IMR-90 (cell line): ENCODE measurements at regions not wholly inside any gene's neighbourhood (a gene's known extent, or its start where the extent isn't known, plus 50 kb on each side); places are given as distances from the start of the nearest gene placed in this dataset.
A peak's percentile ranks its signal among the peaks of the same experiment; 100 is the strongest.

ENCODE experiments used
- ATAC-seq: fragments of 200-7000 bp; cut with Tn5 transposase; 2 replicates; pipeline ENCODE4 v1.9.1; 2020; ENCODE audit warnings: low read depth, mild to moderate bottlenecking, moderate library complexity
- BruUV-seq: library from RNA; stranded (reverse); fragments of 400-500 nt; replicated peaks from 2 replicates; lab custom pipeline; 2021; lab: Mats Ljungman, UMichigan
- CTCF ChIA-PET: fragments of 300-600 bp; formaldehyde crosslinking; extraction: SDS; loops from one replicate; lab custom pipeline; 2021; ENCODE audit warnings: antibody characterized with exemption; lab: Yijun Ruan, JAX
- POLR2A ChIA-PET: fragments of 300-600 bp; sonication (Branson Sonifier 250); formaldehyde crosslinking; loops from one replicate; lab custom pipeline; 2022; ENCODE audit warnings: antibody characterized with exemption; ENCODE audit not compliant: unreplicated experiment; lab: Charles Lee
- DNase-seq: peaks from one replicate; pipeline ENCODE4 v3.0.0; 2013
- H2AFZ ChIP-seq: replicated peaks from 2 replicates; pipeline ENCODE3; 2013; ENCODE audit warnings: low read length, mild to moderate bottlenecking; ENCODE audit not compliant: poor library complexity
- H2AK5ac ChIP-seq: 2 replicates; pipeline ENCODE4 v1.6.1; 2013; ENCODE audit warnings: low read depth, low read length, inconsistent platforms
- H2AK9ac ChIP-seq: replicated peaks from 2 replicates; pipeline ENCODE3; 2013; ENCODE audit warnings: mild to moderate bottlenecking, low read depth, low read length, moderate library complexity; ENCODE audit not compliant: poor library complexity
- H2BK120ac ChIP-seq: 2 replicates; pipeline ENCODE4 v1.6.1; 2013; ENCODE audit warnings: low read depth, low read length, inconsistent platforms
- H2BK15ac ChIP-seq: 3 replicates; pipeline ENCODE4 v1.6.1; 2013; ENCODE audit warnings: low read depth, low read length, inconsistent platforms
- H2BK20ac ChIP-seq: 2 replicates; pipeline ENCODE4 v1.6.1; 2013; ENCODE audit warnings: low read depth, mild to moderate bottlenecking, inconsistent platforms, low read length, moderate library complexity
- H2BK5ac ChIP-seq: 2 replicates; pipeline ENCODE4 v1.6.1; 2013; ENCODE audit warnings: mild to moderate bottlenecking, low read depth, low read length, inconsistent platforms; ENCODE audit not compliant: poor library complexity, severe bottlenecking
- H3K14ac ChIP-seq: replicated peaks from 2 replicates; pipeline ENCODE4 v1.6.1; 2013; ENCODE audit warnings: low read depth, low read length, inconsistent platforms
- H3K18ac ChIP-seq: 2 replicates; pipeline ENCODE4 v1.6.1; 2013; ENCODE audit warnings: low read depth, low read length, control low read depth
- H3K23ac ChIP-seq: 2 replicates; pipeline ENCODE4 v1.6.1; 2013; ENCODE audit warnings: low read depth, low read length, inconsistent platforms
- H3K27ac ChIP-seq: 2 replicates; pipeline ENCODE4 v1.5.1; 2013; ENCODE audit warnings: mild to moderate bottlenecking, control low read depth, low read length; ENCODE audit not compliant: insufficient read depth
- H3K27me3 ChIP-seq: 2 replicates; pipeline ENCODE4 v1.6.1; 2013; ENCODE audit warnings: low read length; ENCODE audit not compliant: control insufficient read depth, insufficient read depth
- H3K36me3 ChIP-seq: 2 replicates; pipeline ENCODE4 v1.6.1; 2013; ENCODE audit warnings: low read length, mixed read lengths; ENCODE audit not compliant: control insufficient read depth, insufficient read depth
- H3K4ac ChIP-seq: 2 replicates; pipeline ENCODE4 v1.6.1; 2013; ENCODE audit warnings: low read depth, low read length, inconsistent platforms
- H3K4me1 ChIP-seq: 2 replicates; pipeline ENCODE4 v1.6.1; 2013; ENCODE audit warnings: low read length, mixed read lengths; ENCODE audit not compliant: control insufficient read depth, insufficient read depth
- H3K4me2 ChIP-seq: 2 replicates; pipeline ENCODE4 v1.6.1; 2013; ENCODE audit warnings: low read depth, mild to moderate bottlenecking, control low read depth, low read length, moderate library complexity
- H3K4me3 ChIP-seq: 2 replicates; pipeline ENCODE4 v1.5.1; 2013; ENCODE audit warnings: low read depth, mild to moderate bottlenecking, control low read depth, low read length, moderate library complexity; ENCODE audit not compliant: insufficient read depth
- H3K56ac ChIP-seq: 2 replicates; pipeline ENCODE4 v1.6.1; 2013; ENCODE audit warnings: low read length, inconsistent platforms; ENCODE audit not compliant: insufficient read depth; ENCODE audit errors: extremely low read depth
- H3K79me1 ChIP-seq, 2 experiments: 2 replicates each; pipeline ENCODE4 v1.6.1; 2013; ENCODE audit warnings: low read length in 2 of 2, inconsistent platforms in 1 of 2, low read depth in 1 of 2
- H3K9ac ChIP-seq: 2 replicates; pipeline ENCODE4 v1.6.1; 2013; ENCODE audit warnings: low read depth, low read length, control low read depth
- H3K9me1 ChIP-seq: 2 replicates; pipeline ENCODE4 v1.6.1; 2013; ENCODE audit warnings: low read length, inconsistent platforms; ENCODE audit not compliant: insufficient read depth
- H3K9me3 ChIP-seq: 2 replicates; pipeline ENCODE4 v1.6.1; 2013; ENCODE audit warnings: low read length; ENCODE audit not compliant: control insufficient read depth, insufficient read depth
- H4K20me1 ChIP-seq: 2 replicates; pipeline ENCODE4 v1.6.1; 2013; ENCODE audit warnings: low read length, inconsistent platforms; ENCODE audit not compliant: insufficient read depth
- H4K5ac ChIP-seq: 2 replicates; pipeline ENCODE4 v1.6.1; 2013; ENCODE audit warnings: mild to moderate bottlenecking, low read depth, low read length, control low read depth
- H4K8ac ChIP-seq, 2 experiments: 2 replicates each; pipeline ENCODE4 v1.6.1; 2013; ENCODE audit warnings: low read depth in 2 of 2, low read length in 2 of 2, control low read depth in 1 of 2, inconsistent platforms in 1 of 2
- H4K91ac ChIP-seq: 2 replicates; pipeline ENCODE4 v1.6.1; 2013; ENCODE audit warnings: low read depth, low read length, inconsistent platforms; ENCODE audit not compliant: insufficient read depth
- BHLHE40 ChIP-seq: fragments of 150-350 bp; IDR thresholded peaks from 2 replicates; pipeline ENCODE4 v1.6.1; 2016; ENCODE audit warnings: mild to moderate bottlenecking, low read depth, low read length
- CEBPB ChIP-seq: IDR thresholded peaks from 2 replicates; pipeline ENCODE4 v1.6.1; 2012; ENCODE audit warnings: low read depth, low read length, improper control_type of control experiment
- CHD1 ChIP-seq: IDR thresholded peaks from 2 replicates; pipeline ENCODE4 v1.6.1; 2012; ENCODE audit warnings: low read depth, low read length, improper control_type of control experiment
- FOS ChIP-seq: fragments of 150-350 bp; IDR thresholded peaks from 2 replicates; pipeline ENCODE4 v1.6.1; 2016; ENCODE audit warnings: low read depth, low read length
- MAFK ChIP-seq: IDR thresholded peaks from 2 replicates; pipeline ENCODE4 v1.6.1; 2012; ENCODE audit warnings: low read depth, low read length, improper control_type of control experiment
- MAZ ChIP-seq: IDR thresholded peaks from 2 replicates; pipeline ENCODE4 v1.6.1; 2012; ENCODE audit warnings: low read depth, mild to moderate bottlenecking, low read length, improper control_type of control experiment, moderate library complexity, borderline replicate concordance
- POLR2A ChIP-seq: IDR thresholded peaks from 2 replicates; pipeline ENCODE4 v1.6.1; 2012; ENCODE audit warnings: mild to moderate bottlenecking, low read depth, low read length
- RAD21 ChIP-seq: IDR thresholded peaks from 2 replicates; pipeline ENCODE4 v1.6.1; 2012; ENCODE audit warnings: low read length, improper control_type of control experiment
- RCOR1 ChIP-seq: IDR thresholded peaks from 2 replicates; pipeline ENCODE4 v1.6.1; 2012; ENCODE audit warnings: mild to moderate bottlenecking, low read length, improper control_type of control experiment; ENCODE audit not compliant: insufficient replicate concordance
- RFX5 ChIP-seq: IDR thresholded peaks from 2 replicates; pipeline ENCODE4 v1.8.0; 2012; ENCODE audit warnings: low read depth, mild to moderate bottlenecking, low read length, moderate library complexity
- SMC3 ChIP-seq: fragments of 150-350 bp; IDR thresholded peaks from 2 replicates; pipeline ENCODE4 v1.6.1; 2016; ENCODE audit warnings: low read depth, mild to moderate bottlenecking, antibody characterized with exemption, low read length, moderate library complexity
- WGBS, 2 experiments: methylation state at CpG; one replicate each; pipeline versions ENCODE4 v1.1.5 to v1.1.7; 2013; ENCODE audit warnings: missing lambda C conversion rate in 2 of 2; ENCODE audit not compliant: insufficient read length in 1 of 2; ENCODE audit errors: extremely low coverage in 2 of 2; 5-methylcytosine and 5-hydroxymethylcytosine counted together
- dilution Hi-C: fragments of 300-500 bp; cut with HindIII; formaldehyde crosslinking; loops from one replicate; pipeline ENCODE4 v1.14.3; 2018; ENCODE audit warnings: low sequenced_read_pairs; ENCODE audit not compliant: unreplicated experiment
- in situ Hi-C: fragments of 300-500 bp; cut with MboI; formaldehyde crosslinking; loops from 3 replicates; pipeline ENCODE4 v1.14.3; 2019; ENCODE audit warnings: low sequenced_read_pairs, inconsistent platforms, mixed read lengths
- intact Hi-C: fragments of 100-400 bp; cut with micrococcal nuclease; formaldehyde crosslinking; loops from 2 replicates; pipeline ENCODE4 v1.10.0; 2022
- TF ChIP-seq, protein P1 (sequence below): conservative IDR thresholded peaks from 2 replicates; pipeline ENCODE4 v1.5.1; 2012; ENCODE audit warnings: mild to moderate bottlenecking, low read depth, low read length, improper control_type of control experiment
- TF ChIP-seq, protein P2 (sequence below): fragments of 150-350 bp; IDR thresholded peaks from 2 replicates; pipeline ENCODE4 v1.6.1; 2017; ENCODE audit warnings: mild to moderate bottlenecking, antibody characterized with exemption, low read length, low read depth
- TF ChIP-seq, protein P3 (sequence below): fragments of 150-350 bp; IDR thresholded peaks from 2 replicates; pipeline ENCODE4 v1.6.1; 2016; ENCODE audit warnings: low read depth, mild to moderate bottlenecking, low read length, moderate library complexity, borderline replicate concordance

DNA sequence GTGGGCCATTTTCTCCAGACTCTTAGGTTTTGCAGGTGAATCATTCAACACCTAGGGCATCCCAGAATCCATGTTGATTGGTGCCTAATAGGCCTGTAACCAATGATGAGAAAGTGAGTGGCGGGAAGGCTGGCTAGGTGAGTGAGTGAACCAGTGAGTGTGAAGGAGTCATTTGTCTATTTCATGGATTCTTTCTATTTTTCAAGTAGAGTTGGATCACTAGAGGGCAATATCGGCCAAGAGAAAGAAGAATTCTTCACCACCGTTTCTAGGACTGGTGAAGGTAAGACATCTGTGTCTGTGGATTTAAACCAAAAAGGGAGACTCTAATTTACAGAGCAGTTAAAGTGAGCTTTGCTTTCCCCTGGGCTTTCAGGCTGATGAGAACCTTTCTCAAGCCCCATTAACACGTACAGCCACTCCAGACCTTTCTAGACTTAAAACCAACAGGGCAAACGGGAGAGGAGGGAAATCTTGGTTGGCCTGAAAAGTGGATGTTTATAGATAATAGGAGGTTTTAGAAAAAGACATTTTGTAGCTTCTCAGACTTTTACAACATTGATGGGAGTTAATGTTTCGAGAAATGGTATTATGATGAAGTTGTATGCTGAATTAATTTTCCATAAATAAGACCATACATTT is 114.3 kb upstream of the IL12B start (continued):
- TF ChIP-seq CHD1: no peak

DNA sequence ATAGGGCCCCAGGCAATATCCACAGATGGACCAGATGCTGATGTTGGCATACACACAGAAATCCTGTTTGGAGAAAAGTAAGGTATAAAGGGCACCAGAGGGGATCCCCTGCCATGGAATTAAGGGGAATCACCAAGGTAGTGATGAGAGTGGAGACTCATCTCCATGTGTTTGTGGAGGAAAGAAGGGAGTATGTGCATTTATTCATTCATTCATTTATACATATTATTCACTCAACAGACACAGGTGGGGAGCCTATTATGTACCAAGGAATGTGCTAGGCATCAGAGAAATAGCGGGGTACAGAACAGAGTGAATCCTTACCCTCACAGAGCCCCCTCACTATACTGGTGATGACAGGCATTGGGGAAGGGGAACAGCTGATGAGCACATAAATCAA is 116.8 kb upstream of the IL12B start:
- Histone ChIP-seq H3K36me3 (no peaks in the 10 kb centered on the region), H3K23ac (no peak overlapping the region), H3K18ac (no peak overlapping the region), H3K4me1 (peaks cover 18% of the 10 kb centered on the region), H2BK20ac (0 out of 2 replicates have a peak overlapping the region, but pooled peaks have one; percentile 27), H3K79me1 (no peaks in the 10 kb centered on the region), H4K8ac (no peak overlapping the region), H4K5ac (no peak overlapping the region), H2BK15ac (no peak overlapping the region), H3K9me3 (no peaks in the 10 kb centered on the region), H3K27me3 (no peaks in the 10 kb centered on the region), H3K4ac (no peak overlapping the region), H3K56ac (no peak overlapping the region), H3K27ac (no peak overlapping the region), H2BK5ac (no peak overlapping the region), H3K9me1 (peaks cover 16% of the 10 kb centered on the region), H3K9ac (no peak overlapping the region), H3K4me3 (no peak overlapping the region), H2BK120ac (no peak overlapping the region), H4K91ac (no peak overlapping the region), H2AK9ac (no peak overlapping the region), H3K14ac (no peak overlapping the region), H2AK5ac (no peak overlapping the region), H2AFZ (no peak overlapping the region), H4K20me1 (no peaks in the 10 kb centered on the region), H3K4me2 (no peak overlapping the region)
- in situ Hi-C loops: loop anchor here (5.0 to 25.0 kb wide), 4 partner anchors 292 to 890 kb away; partner anchors contain the start of gene ADRA1B
- POLR2A ChIA-PET: no interaction called here
- BruUV-seq: no TSS peak
- CTCF ChIA-PET: no interaction called here
- no CpG with 5 or more reads among the region's 1 CpG for WGBS, 2 experiments
- intact Hi-C loops: no loop called here
- dilution Hi-C loops: no loop called here
- ATAC-seq (no peak), DNase-seq (no peak)
- TF ChIP-seq CEBPB (no peak), BHLHE40 (no peak), POLR2A (no peak), RAD21 (no peak), RCOR1 (no peak), CHD1 (no peak), SMC3 (no peak), MAZ (no peak), FOS (no peak), MAFK (no peak), RFX5 (no peak)
- TF ChIP-seq, protein P1, sequence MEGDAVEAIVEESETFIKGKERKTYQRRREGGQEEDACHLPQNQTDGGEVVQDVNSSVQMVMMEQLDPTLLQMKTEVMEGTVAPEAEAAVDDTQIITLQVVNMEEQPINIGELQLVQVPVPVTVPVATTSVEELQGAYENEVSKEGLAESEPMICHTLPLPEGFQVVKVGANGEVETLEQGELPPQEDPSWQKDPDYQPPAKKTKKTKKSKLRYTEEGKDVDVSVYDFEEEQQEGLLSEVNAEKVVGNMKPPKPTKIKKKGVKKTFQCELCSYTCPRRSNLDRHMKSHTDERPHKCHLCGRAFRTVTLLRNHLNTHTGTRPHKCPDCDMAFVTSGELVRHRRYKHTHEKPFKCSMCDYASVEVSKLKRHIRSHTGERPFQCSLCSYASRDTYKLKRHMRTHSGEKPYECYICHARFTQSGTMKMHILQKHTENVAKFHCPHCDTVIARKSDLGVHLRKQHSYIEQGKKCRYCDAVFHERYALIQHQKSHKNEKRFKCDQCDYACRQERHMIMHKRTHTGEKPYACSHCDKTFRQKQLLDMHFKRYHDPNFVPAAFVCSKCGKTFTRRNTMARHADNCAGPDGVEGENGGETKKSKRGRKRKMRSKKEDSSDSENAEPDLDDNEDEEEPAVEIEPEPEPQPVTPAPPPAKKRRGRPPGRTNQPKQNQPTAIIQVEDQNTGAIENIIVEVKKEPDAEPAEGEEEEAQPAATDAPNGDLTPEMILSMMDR: no peak
- TF ChIP-seq, protein P2, sequence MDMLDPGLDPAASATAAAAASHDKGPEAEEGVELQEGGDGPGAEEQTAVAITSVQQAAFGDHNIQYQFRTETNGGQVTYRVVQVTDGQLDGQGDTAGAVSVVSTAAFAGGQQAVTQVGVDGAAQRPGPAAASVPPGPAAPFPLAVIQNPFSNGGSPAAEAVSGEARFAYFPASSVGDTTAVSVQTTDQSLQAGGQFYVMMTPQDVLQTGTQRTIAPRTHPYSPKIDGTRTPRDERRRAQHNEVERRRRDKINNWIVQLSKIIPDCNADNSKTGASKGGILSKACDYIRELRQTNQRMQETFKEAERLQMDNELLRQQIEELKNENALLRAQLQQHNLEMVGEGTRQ: no peak
- TF ChIP-seq, protein P3, sequence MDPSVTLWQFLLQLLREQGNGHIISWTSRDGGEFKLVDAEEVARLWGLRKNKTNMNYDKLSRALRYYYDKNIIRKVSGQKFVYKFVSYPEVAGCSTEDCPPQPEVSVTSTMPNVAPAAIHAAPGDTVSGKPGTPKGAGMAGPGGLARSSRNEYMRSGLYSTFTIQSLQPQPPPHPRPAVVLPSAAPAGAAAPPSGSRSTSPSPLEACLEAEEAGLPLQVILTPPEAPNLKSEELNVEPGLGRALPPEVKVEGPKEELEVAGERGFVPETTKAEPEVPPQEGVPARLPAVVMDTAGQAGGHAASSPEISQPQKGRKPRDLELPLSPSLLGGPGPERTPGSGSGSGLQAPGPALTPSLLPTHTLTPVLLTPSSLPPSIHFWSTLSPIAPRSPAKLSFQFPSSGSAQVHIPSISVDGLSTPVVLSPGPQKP: no peak
